ENCODE measurements at regions not wholly inside any gene's neighbourhood (a gene's known extent, or its start where the extent isn't known, plus 50 kb on each side); places are given as distances from the start of the nearest gene placed in this dataset.
"Not testable (repeated sequence)": the region's sequence is repeated elsewhere in the genome, so short reads cannot be mapped to it uniquely, and the experiment has no call there.

GRCh38 chr9:62877987-62878386, 1688.2 kb downstream of the SPATA31A7 start:
- not testable (repeated sequence) for DNase-seq

GRCh38 chr9:62880453-62880852, 1690.6 kb downstream of the SPATA31A7 start:
- DNase-seq = not testable (repeated sequence)

- DNase-seq = not testable (repeated sequence)
Observed at GRCh38 chr9:62880971-62881370, 1691.1 kb downstream of the SPATA31A7 start.

- DNase-seq = not testable (repeated sequence)
Observed at GRCh38 chr9:62881811-62882210, 1692.0 kb downstream of the SPATA31A7 start.

GRCh38 chr9:62882717-62883116, 1692.9 kb downstream of the SPATA31A7 start:
- not testable (repeated sequence) for DNase-seq

GRCh38 chr9:62896692-62897091, 1706.9 kb downstream of the SPATA31A7 start:
- not testable (repeated sequence) for DNase-seq

GRCh38 chr9:62897411-62898225, 1707.8 kb downstream of the SPATA31A7 start:
- DNase-seq = peak; percentile 15

- not testable (repeated sequence) for DNase-seq
Observed at GRCh38 chr9:62899666-62900065, 1709.8 kb downstream of the SPATA31A7 start.

GRCh38 chr9:62904061-62904460, 1714.2 kb downstream of the SPATA31A7 start:
- DNase-seq = not testable (repeated sequence)

- DNase-seq = not testable (repeated sequence)
Observed at GRCh38 chr9:62905722-62906121, 1715.9 kb downstream of the SPATA31A7 start.

GRCh38 chr9:62907866-62908265, 1718.0 kb downstream of the SPATA31A7 start:
- DNase-seq = not testable (repeated sequence)

GRCh38 chr9:62908271-62908670, 1718.4 kb downstream of the SPATA31A7 start:
- not testable (repeated sequence) for DNase-seq

GRCh38 chr9:62909447-62909846, 1719.6 kb downstream of the SPATA31A7 start:
- DNase-seq = not testable (repeated sequence)

- DNase-seq = not testable (repeated sequence)
Observed at GRCh38 chr9:62912278-62912677, 1722.4 kb downstream of the SPATA31A7 start.

- DNase-seq = not testable (repeated sequence)
Observed at GRCh38 chr9:62915168-62915567, 1725.3 kb downstream of the SPATA31A7 start.

GRCh38 chr9:62915661-62916060, 1725.8 kb downstream of the SPATA31A7 start:
- not testable (repeated sequence) for DNase-seq

GRCh38 chr9:62918648-62919385, 1729.0 kb downstream of the SPATA31A7 start:
- not testable (repeated sequence) for DNase-seq

GRCh38 chr9:62931484-62931883, 1741.6 kb downstream of the SPATA31A7 start:
- DNase-seq = not testable (repeated sequence)

- not testable (repeated sequence) for DNase-seq
Observed at GRCh38 chr9:62952840-62953239, 1763.0 kb downstream of the SPATA31A7 start.

All from fibroblast of skin of right biceps (primary cell).